ENCODE measurements at regions not wholly inside any gene's neighbourhood (a gene's known extent, or its start where the extent isn't known, plus 50 kb on each side); places are given as distances from the start of the nearest gene placed in this dataset.

GRCh38 chr5:82414041-82414388 is 135.9 kb upstream of the RPS23 start:
- no peak overlapping the region for H3K4me3 ChIP-seq (ENCODE audit: low read length)
- DNase-seq (ENCODE audit: low read depth, low spot score) = no peak
- H3K4me1 ChIP-seq (ENCODE audit: control insufficient read depth, insufficient read depth, low read length) = no peaks in the 10 kb centered on the region
- H3K27me3 ChIP-seq (ENCODE audit: control insufficient read depth, insufficient read depth, low read length) = no peaks in the 10 kb centered on the region
- no peak overlapping the region for H3K27ac ChIP-seq (ENCODE audit: low read length)
- no peaks in the 10 kb centered on the region for H3K9me3 ChIP-seq (ENCODE audit: control insufficient read depth, insufficient read depth, low read length)
- no peaks in the 10 kb centered on the region for H3K36me3 ChIP-seq (ENCODE audit: control insufficient read depth, insufficient read depth, low read length)

GRCh38 chr5:82413302-82414040 is 135.3 kb upstream of the RPS23 start:
- no CpG with 5 or more reads among the region's 7 CpGs for WGBS (ENCODE audit: insufficient coverage, insufficient read length)
- Histone ChIP-seq H3K36me3 (ENCODE audit: control insufficient read depth, insufficient read depth, low read length) (no peaks in the 10 kb centered on the region), H3K27ac (ENCODE audit: low read length) (no peak overlapping the region), H3K4me1 (ENCODE audit: control insufficient read depth, insufficient read depth, low read length) (no peaks in the 10 kb centered on the region), H3K27me3 (ENCODE audit: control insufficient read depth, insufficient read depth, low read length) (no peaks in the 10 kb centered on the region), H3K9me3 (ENCODE audit: control insufficient read depth, insufficient read depth, low read length) (no peaks in the 10 kb centered on the region), H3K4me3 (ENCODE audit: low read length) (no peak overlapping the region)
- DNase-seq (ENCODE audit: low read depth, low spot score) = no peak

GRCh38 chr5:82408033-82408432 is 129.9 kb upstream of the RPS23 start:
- H3K4me3 ChIP-seq (ENCODE audit: low read length) = no peak overlapping the region
- WGBS (ENCODE audit: insufficient coverage, insufficient read length) = no CpG with 5 or more reads among the region's 3 CpGs
- H3K4me1 ChIP-seq (ENCODE audit: control insufficient read depth, insufficient read depth, low read length) = peaks cover 1% of the 10 kb centered on the region; the same call in 1 of the 2 replicates
- no peak for DNase-seq (ENCODE audit: low read depth, low spot score)
- H3K27me3 ChIP-seq (ENCODE audit: control insufficient read depth, insufficient read depth, low read length) = no peaks in the 10 kb centered on the region
- H3K27ac ChIP-seq (ENCODE audit: low read length) = no peak overlapping the region
- no peaks in the 10 kb centered on the region; the same call in 1 of the 2 replicates for H3K9me3 ChIP-seq (ENCODE audit: control insufficient read depth, insufficient read depth, low read length)
- H3K36me3 ChIP-seq (ENCODE audit: control insufficient read depth, insufficient read depth, low read length) = no peaks in the 10 kb centered on the region

GRCh38 chr5:82406205-82406773 is 128.1 kb upstream of the RPS23 start:
- Histone ChIP-seq H3K4me1 (ENCODE audit: control insufficient read depth, insufficient read depth, low read length) (peaks cover 1% of the 10 kb centered on the region; the same call in 1 of the 2 replicates), H3K27me3 (ENCODE audit: control insufficient read depth, insufficient read depth, low read length) (no peaks in the 10 kb centered on the region), H3K9me3 (ENCODE audit: control insufficient read depth, insufficient read depth, low read length) (no peaks in the 10 kb centered on the region; the same call in 1 of the 2 replicates), H3K4me3 (ENCODE audit: low read length) (no peak overlapping the region), H3K27ac (ENCODE audit: low read length) (no peak overlapping the region), H3K36me3 (ENCODE audit: control insufficient read depth, insufficient read depth, low read length) (no peaks in the 10 kb centered on the region)
- DNase-seq (ENCODE audit: low read depth, low spot score) = no peak
- WGBS (ENCODE audit: insufficient coverage, insufficient read length) = no CpG with 5 or more reads among the region's 13 CpGs

GRCh38 chr5:82405618-82406204 is 127.6 kb upstream of the RPS23 start:
- Histone ChIP-seq H3K36me3 (ENCODE audit: control insufficient read depth, insufficient read depth, low read length) (no peaks in the 10 kb centered on the region), H3K4me1 (ENCODE audit: control insufficient read depth, insufficient read depth, low read length) (peaks cover 1% of the 10 kb centered on the region; the same call in 1 of the 2 replicates), H3K27me3 (ENCODE audit: control insufficient read depth, insufficient read depth, low read length) (no peaks in the 10 kb centered on the region), H3K9me3 (ENCODE audit: control insufficient read depth, insufficient read depth, low read length) (no peaks in the 10 kb centered on the region; the same call in 1 of the 2 replicates), H3K4me3 (ENCODE audit: low read length) (no peak overlapping the region), H3K27ac (ENCODE audit: low read length) (no peak overlapping the region)
- no peak for DNase-seq (ENCODE audit: low read depth, low spot score)
- WGBS (ENCODE audit: insufficient coverage, insufficient read length) = no CpG with 5 or more reads among the region's 4 CpGs

GRCh38 chr5:82405161-82405560 is 127.0 kb upstream of the RPS23 start:
- Histone ChIP-seq H3K27ac (ENCODE audit: low read length) (no peak overlapping the region), H3K36me3 (ENCODE audit: control insufficient read depth, insufficient read depth, low read length) (no peaks in the 10 kb centered on the region), H3K4me1 (ENCODE audit: control insufficient read depth, insufficient read depth, low read length) (peaks cover 1% of the 10 kb centered on the region; the same call in 1 of the 2 replicates), H3K4me3 (ENCODE audit: low read length) (no peak overlapping the region), H3K27me3 (ENCODE audit: control insufficient read depth, insufficient read depth, low read length) (no peaks in the 10 kb centered on the region), H3K9me3 (ENCODE audit: control insufficient read depth, insufficient read depth, low read length) (no peaks in the 10 kb centered on the region; the same call in 1 of the 2 replicates)
- DNase-seq (ENCODE audit: low read depth, low spot score) = no peak
- no CpG with 5 or more reads among the region's 2 CpGs for WGBS (ENCODE audit: insufficient coverage, insufficient read length)

- Histone ChIP-seq H3K9me3 (ENCODE audit: control insufficient read depth, insufficient read depth, low read length) (no peaks in the 10 kb centered on the region; the same call in 1 of the 2 replicates), H3K4me1 (ENCODE audit: control insufficient read depth, insufficient read depth, low read length) (peaks cover 1% of the 10 kb centered on the region; the same call in 1 of the 2 replicates), H3K27me3 (ENCODE audit: control insufficient read depth, insufficient read depth, low read length) (no peaks in the 10 kb centered on the region), H3K4me3 (ENCODE audit: low read length) (no peak overlapping the region), H3K36me3 (ENCODE audit: control insufficient read depth, insufficient read depth, low read length) (no peaks in the 10 kb centered on the region), H3K27ac (ENCODE audit: low read length) (no peak overlapping the region)
- WGBS (ENCODE audit: insufficient coverage, insufficient read length) = no CpG with 5 or more reads among the region's 3 CpGs
- DNase-seq (ENCODE audit: low read depth, low spot score) = no peak
These were observed 126.3 kb upstream of the RPS23 start for GRCh38 chr5:82404382-82404945.

- Histone ChIP-seq H3K27ac (ENCODE audit: low read length) (no peak overlapping the region), H3K4me3 (ENCODE audit: low read length) (no peak overlapping the region), H3K36me3 (ENCODE audit: control insufficient read depth, insufficient read depth, low read length) (no peaks in the 10 kb centered on the region), H3K27me3 (ENCODE audit: control insufficient read depth, insufficient read depth, low read length) (no peaks in the 10 kb centered on the region), H3K4me1 (ENCODE audit: control insufficient read depth, insufficient read depth, low read length) (peaks cover 1% of the 10 kb centered on the region; the same call in 1 of the 2 replicates), H3K9me3 (ENCODE audit: control insufficient read depth, insufficient read depth, low read length) (no peaks in the 10 kb centered on the region; the same call in 1 of the 2 replicates)
- WGBS (ENCODE audit: insufficient coverage, insufficient read length) = no CpG with 5 or more reads among the region's 2 CpGs
- DNase-seq (ENCODE audit: low read depth, low spot score) = no peak
These were observed 125.6 kb upstream of the RPS23 start for GRCh38 chr5:82403724-82404123.

- no CpG with 5 or more reads among the region's 2 CpGs for WGBS (ENCODE audit: insufficient coverage, insufficient read length)
- H3K9me3 ChIP-seq (ENCODE audit: control insufficient read depth, insufficient read depth, low read length) = no peaks in the 10 kb centered on the region; the same call in 1 of the 2 replicates
- H3K4me1 ChIP-seq (ENCODE audit: control insufficient read depth, insufficient read depth, low read length) = peaks cover 1% of the 10 kb centered on the region; the same call in 1 of the 2 replicates
- no peak for DNase-seq (ENCODE audit: low read depth, low spot score)
- H3K4me3 ChIP-seq (ENCODE audit: low read length) = no peak overlapping the region
- no peaks in the 10 kb centered on the region for H3K36me3 ChIP-seq (ENCODE audit: control insufficient read depth, insufficient read depth, low read length)
- H3K27me3 ChIP-seq (ENCODE audit: control insufficient read depth, insufficient read depth, low read length) = no peaks in the 10 kb centered on the region
- no peak overlapping the region for H3K27ac ChIP-seq (ENCODE audit: low read length)
These were observed 124.9 kb upstream of the RPS23 start for GRCh38 chr5:82403026-82403425.

GRCh38 chr5:82399111-82399510 is 121.0 kb upstream of the RPS23 start:
- H3K27me3 ChIP-seq (ENCODE audit: control insufficient read depth, insufficient read depth, low read length) = no peaks in the 10 kb centered on the region
- no peak overlapping the region for H3K4me3 ChIP-seq (ENCODE audit: low read length)
- no peak for DNase-seq (ENCODE audit: low read depth, low spot score)
- H3K27ac ChIP-seq (ENCODE audit: low read length) = no peak overlapping the region
- no CpG with 5 or more reads among the region's 2 CpGs for WGBS (ENCODE audit: insufficient coverage, insufficient read length)
- peaks cover 3% of the 10 kb centered on the region for H3K4me1 ChIP-seq (ENCODE audit: control insufficient read depth, insufficient read depth, low read length)
- no peaks in the 10 kb centered on the region for H3K36me3 ChIP-seq (ENCODE audit: control insufficient read depth, insufficient read depth, low read length)
- no peaks in the 10 kb centered on the region for H3K9me3 ChIP-seq (ENCODE audit: control insufficient read depth, insufficient read depth, low read length)

Measured in iPS DF 6.9 (cell line).